ENCODE measurements at regions not wholly inside any gene's neighbourhood (a gene's known extent, or its start where the extent isn't known, plus 50 kb on each side); places are given as distances from the start of the nearest gene placed in this dataset.
A peak's percentile ranks its signal among the peaks of the same experiment; 100 is the strongest.

DNA sequence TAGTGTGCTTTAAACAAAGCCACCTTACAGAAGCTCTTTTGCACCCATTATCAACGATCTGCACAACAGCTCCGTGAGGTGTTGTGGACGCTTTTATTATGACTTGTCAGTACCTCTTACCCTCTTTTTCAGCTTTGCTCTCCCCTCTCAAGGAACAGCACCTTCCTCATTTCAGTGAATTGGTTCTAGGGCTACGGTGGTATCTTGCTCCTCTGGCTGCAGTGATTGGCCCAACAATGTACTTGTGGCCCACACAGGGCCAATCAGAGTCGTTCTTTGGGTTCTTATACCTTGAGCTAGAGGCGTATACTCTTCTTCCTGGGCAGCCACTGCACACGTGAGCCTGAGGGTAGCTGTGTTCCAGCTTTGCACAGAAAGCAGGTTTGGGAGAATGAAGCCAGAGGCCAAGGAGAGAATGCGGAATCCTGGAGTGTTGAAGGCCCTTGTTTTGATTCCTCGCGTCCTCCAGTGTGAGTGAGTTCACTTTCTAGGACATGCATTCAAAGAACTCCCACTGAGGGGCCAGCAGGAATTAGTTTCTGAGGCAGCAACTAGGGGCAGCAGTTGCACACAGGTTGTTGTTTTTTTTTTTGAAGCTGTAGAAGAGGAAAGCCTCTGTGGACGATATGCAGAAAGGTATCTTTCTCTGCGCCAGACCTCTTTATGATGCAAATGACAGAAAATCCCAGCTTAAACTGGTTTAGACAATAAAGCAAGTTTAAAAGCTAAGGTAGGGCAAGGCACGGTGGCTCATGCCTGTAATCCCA, 49.8 kb upstream of the PDZD8 start:
- H3K36me3 ChIP-seq (ENCODE audit: control insufficient read depth, insufficient read depth, low read length), result no peaks in the 10 kb centered on the region
- no peak overlapping the region for H3K9ac ChIP-seq (ENCODE audit: low read depth, low read length)
- H3K4me1 ChIP-seq (ENCODE audit: control insufficient read depth, insufficient read depth, low read length), result peaks cover 30% of the 10 kb centered on the region
- peak overlapping the region; percentile 67 for H3K27ac ChIP-seq (ENCODE audit: low read depth, low read length)
- H3K27me3 ChIP-seq (ENCODE audit: control insufficient read depth, insufficient read depth, low read length), result no peaks in the 10 kb centered on the region
- H3K4me3 ChIP-seq (ENCODE audit: low read depth, low read length), result no peak overlapping the region
- no peaks in the 10 kb centered on the region for H3K9me3 ChIP-seq (ENCODE audit: control insufficient read depth, insufficient read depth, low read length)

Measured in HUES48 (cell line).